Activated CD4-positive, alpha-beta T cell treated with anti-CD3 and anti-CD28 coated beads for 36 hours (primary cell): ENCODE measurements at regions not wholly inside any gene's neighbourhood (a gene's known extent, or its start where the extent isn't known, plus 50 kb on each side); places are given as distances from the start of the nearest gene placed in this dataset.
"Not testable (repeated sequence)": the region's sequence is repeated elsewhere in the genome, so short reads cannot be mapped to it uniquely, and the experiment has no call there.

Experiments
- ATAC-seq: fragments of 200-7000 bp; cut with Tn5 transposase; one replicate; pipeline ENCODE4 v1.10.0; 2021; ENCODE audit warnings: mild to moderate bottlenecking, moderate library complexity
- CTCF ChIA-PET: fragments of 350-600 bp; sonication (Branson Sonifier 250); formaldehyde crosslinking; loops from one replicate; lab custom pipeline; 2021; ENCODE audit warnings: antibody characterized with exemption; lab: Charles Lee
- POLR2A ChIA-PET: fragments of 350-600 bp; sonication (Branson Sonifier 250); formaldehyde crosslinking; loops from one replicate; lab custom pipeline; 2021; ENCODE audit warnings: antibody characterized with exemption, inconsistent platforms; lab: Charles Lee
- DNase-seq: peaks from one replicate; pipeline ENCODE4 v3.0.0-alpha.2; 2020
- H3K27ac Mint-ChIP-seq: one replicate; pipeline ENCODE4 v1.8.0; 2021; ENCODE audit warnings: mixed read lengths
- H3K27me3 Mint-ChIP-seq: one replicate; pipeline ENCODE4 v1.8.0; 2021; ENCODE audit warnings: mixed read lengths
- H3K36me3 Mint-ChIP-seq: one replicate; pipeline ENCODE4 v1.8.0; 2021; ENCODE audit warnings: low read depth, mixed read lengths
- H3K4me1 Mint-ChIP-seq: one replicate; pipeline ENCODE4 v1.8.0; 2021; ENCODE audit warnings: mixed read lengths
- H3K4me3 Mint-ChIP-seq: one replicate; pipeline ENCODE4 v1.8.0; 2021; ENCODE audit warnings: mild to moderate bottlenecking, moderate library complexity, mixed read lengths
- H3K9me3 Mint-ChIP-seq: one replicate; pipeline ENCODE4 v1.8.0; 2021; ENCODE audit warnings: low read depth, mixed read lengths
- intact Hi-C, 2 experiments: fragments of 100-400 bp; cut with DNase I in 1 of 2; cut with micrococcal nuclease in 1 of 2; formaldehyde crosslinking; loops; one replicate each; pipeline versions ENCODE4 v1.14.2 to v1.15.1; 2022 to 2024; cut with DNase I, micrococcal nuclease

DNA sequence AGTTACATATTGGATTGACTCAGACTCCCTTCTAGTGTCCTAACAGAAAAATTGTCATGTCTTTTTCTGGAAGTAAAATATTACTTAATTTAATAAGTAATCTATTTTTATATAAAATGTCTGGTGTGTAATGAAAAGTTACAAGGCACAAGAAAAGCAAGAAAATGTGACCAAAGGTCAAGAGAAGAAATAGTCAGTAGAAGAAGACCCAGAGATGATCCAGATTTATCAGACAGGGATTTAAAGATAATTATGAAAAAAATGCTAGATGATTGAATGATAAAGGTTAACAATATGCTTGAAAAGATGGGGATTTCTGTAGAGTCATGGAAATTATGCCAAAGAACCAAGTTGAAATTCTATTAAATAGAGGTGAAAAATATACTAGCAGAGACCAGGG lies 87.8 kb downstream of the SYT15B start:
- DNase-seq, H3K27ac Mint-ChIP-seq, H3K4me1 Mint-ChIP-seq, intact Hi-C loops, ATAC-seq, H3K4me3 Mint-ChIP-seq, H3K36me3 Mint-ChIP-seq, H3K9me3 Mint-ChIP-seq, CTCF ChIA-PET, H3K27me3 Mint-ChIP-seq, POLR2A ChIA-PET: not testable (repeated sequence)

DNA sequence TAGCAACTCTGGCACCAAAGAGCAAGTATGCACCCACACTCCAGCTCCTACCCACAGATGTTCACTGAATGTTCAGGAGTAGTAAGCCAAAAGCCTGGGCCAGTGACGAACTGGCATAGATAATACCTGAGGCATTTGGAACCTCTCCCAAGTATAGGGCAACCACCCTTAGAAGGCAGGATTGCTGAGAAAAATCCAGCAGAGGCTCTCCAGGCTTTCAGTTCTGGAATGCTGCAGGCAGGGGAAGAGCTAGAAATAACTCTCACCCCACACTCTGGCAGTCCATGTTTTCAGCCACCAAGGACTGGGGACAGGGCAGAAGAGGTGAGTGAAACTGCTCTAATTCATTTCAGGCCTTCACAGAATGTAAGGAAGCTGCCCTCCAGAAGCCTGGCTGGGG lies 90.3 kb downstream of the SYT15B start:
- H3K9me3 Mint-ChIP-seq, POLR2A ChIA-PET, DNase-seq, H3K27me3 Mint-ChIP-seq, H3K4me3 Mint-ChIP-seq, intact Hi-C loops, H3K36me3 Mint-ChIP-seq, ATAC-seq, CTCF ChIA-PET, H3K27ac Mint-ChIP-seq, H3K4me1 Mint-ChIP-seq: not testable (repeated sequence)

DNA sequence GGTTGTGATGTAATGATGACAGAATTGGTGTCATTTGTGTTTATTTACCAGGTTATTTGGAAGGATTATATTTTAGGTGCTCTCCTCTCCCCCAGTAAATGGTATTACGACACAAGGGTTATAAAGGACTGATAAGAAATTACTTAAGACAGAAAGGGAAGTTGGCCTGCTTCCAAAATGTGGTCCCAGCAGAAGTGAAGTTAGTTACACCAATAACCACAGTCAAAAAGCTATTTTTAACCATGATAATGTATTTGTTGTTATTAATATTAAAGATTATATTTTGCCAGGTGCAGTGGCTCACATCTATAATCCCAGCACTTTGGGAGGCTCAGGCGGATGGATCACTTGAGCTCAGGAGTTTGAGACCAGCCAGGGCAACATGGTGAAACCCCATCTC lies 92.5 kb downstream of the SYT15B start:
- POLR2A ChIA-PET, H3K36me3 Mint-ChIP-seq, intact Hi-C loops, H3K27ac Mint-ChIP-seq, H3K27me3 Mint-ChIP-seq, H3K4me1 Mint-ChIP-seq, H3K9me3 Mint-ChIP-seq, DNase-seq, CTCF ChIA-PET, H3K4me3 Mint-ChIP-seq, ATAC-seq: not testable (repeated sequence)

DNA sequence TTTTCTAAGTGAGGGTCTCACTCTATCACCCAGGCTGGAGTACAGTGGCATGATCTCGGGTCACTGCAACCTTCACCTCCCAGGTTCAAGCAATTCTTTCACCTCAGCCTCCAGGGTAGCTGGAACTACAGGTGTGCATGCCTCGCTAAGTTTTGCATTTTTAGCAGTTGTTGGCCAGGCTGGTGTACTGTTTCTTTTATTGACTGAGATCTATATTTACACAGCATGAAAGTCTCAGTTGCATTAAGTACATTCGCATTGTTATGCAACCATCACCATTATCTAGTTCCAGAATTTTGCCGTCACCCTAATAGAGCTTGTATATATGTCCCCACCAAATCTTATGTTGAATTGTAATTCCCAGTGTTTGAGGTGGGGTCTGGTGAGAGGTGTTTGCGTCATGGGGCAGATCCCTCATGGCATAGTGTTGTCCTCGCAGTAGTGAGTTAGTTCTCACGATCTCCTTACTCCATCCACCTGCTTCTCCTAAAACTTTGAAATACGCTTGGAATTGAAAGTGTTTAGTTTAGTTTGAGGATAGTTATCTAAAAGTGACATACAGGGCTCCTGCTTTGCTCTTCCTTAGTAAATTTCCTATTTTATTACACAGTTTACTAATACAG lies 101.3 kb downstream of the SYT15B start:
- intact Hi-C loops, H3K9me3 Mint-ChIP-seq, H3K27ac Mint-ChIP-seq, ATAC-seq, H3K4me1 Mint-ChIP-seq, CTCF ChIA-PET, H3K4me3 Mint-ChIP-seq, H3K36me3 Mint-ChIP-seq, H3K27me3 Mint-ChIP-seq, DNase-seq, POLR2A ChIA-PET: not testable (repeated sequence)

DNA sequence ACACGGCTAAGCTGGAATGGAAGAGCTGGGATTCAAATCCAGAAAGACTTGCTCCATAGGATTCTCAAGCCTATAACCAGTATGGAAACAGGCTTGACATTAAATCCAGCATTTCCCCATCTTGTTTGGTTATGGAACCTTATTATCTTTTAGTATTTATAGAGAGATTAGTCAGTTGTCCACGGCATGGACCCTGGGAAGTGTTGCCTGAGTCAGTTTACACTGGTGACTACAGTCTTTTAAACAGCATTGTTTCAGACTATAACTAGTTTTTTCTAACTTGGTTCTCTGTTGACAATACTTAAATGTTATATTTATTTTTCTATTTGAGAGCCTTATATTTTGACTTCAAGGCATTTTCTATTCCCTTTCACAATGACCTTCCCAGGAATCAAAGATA lies 106.7 kb downstream of the SYT15B start:
- CTCF ChIA-PET, POLR2A ChIA-PET, H3K27me3 Mint-ChIP-seq, H3K27ac Mint-ChIP-seq, ATAC-seq, intact Hi-C loops, H3K9me3 Mint-ChIP-seq, DNase-seq, H3K4me1 Mint-ChIP-seq, H3K4me3 Mint-ChIP-seq, H3K36me3 Mint-ChIP-seq: not testable (repeated sequence)

DNA sequence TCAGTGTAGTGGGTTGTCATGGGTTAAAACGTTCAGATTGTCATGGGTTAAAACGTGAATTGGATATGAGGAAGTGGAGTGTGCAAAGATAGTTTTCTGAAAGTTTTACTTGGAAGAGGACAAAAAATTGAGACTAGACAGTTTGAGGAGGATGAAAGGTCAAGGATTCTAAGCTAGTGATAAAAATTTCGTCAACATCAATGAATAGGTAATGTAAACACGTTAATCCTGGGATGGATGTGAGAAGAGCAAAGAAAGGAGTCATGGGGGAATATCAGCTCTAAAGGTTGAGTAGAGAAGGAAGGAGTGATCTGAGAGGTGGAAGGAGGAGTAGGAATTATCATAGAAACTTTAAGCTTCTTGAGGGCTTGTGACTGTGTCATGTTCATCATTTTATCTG lies 109.2 kb downstream of the SYT15B start:
- POLR2A ChIA-PET, H3K27me3 Mint-ChIP-seq, ATAC-seq: not testable (repeated sequence)

DNA sequence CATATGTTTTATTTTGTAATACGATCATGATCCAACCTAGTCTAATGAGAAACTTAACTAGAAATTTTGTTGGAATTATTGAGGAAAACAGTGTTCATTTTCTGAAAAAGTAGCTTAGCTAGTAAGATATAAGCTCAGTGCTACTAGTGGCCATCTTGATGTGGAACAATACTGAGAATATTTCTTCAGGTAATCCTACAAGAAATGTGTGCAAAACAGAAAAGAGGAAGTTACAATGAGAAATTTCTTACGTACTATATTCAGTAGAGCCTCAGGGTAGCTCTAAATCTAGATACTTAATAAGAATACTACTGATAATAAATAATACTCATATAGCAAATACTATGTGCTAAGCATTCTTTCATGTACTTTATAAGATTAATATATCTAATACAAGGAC lies 114.8 kb downstream of the SYT15B start:
- H3K9me3 Mint-ChIP-seq, H3K4me1 Mint-ChIP-seq, H3K27ac Mint-ChIP-seq, H3K36me3 Mint-ChIP-seq, DNase-seq, ATAC-seq, H3K27me3 Mint-ChIP-seq, intact Hi-C loops, H3K4me3 Mint-ChIP-seq, CTCF ChIA-PET, POLR2A ChIA-PET: not testable (repeated sequence)

More for the DNA sequence above, 109.2 kb downstream of the SYT15B start:
- H3K9me3 Mint-ChIP-seq, H3K27ac Mint-ChIP-seq, H3K4me1 Mint-ChIP-seq, CTCF ChIA-PET, H3K4me3 Mint-ChIP-seq, intact Hi-C loops, DNase-seq, H3K36me3 Mint-ChIP-seq: not testable (repeated sequence)

DNA sequence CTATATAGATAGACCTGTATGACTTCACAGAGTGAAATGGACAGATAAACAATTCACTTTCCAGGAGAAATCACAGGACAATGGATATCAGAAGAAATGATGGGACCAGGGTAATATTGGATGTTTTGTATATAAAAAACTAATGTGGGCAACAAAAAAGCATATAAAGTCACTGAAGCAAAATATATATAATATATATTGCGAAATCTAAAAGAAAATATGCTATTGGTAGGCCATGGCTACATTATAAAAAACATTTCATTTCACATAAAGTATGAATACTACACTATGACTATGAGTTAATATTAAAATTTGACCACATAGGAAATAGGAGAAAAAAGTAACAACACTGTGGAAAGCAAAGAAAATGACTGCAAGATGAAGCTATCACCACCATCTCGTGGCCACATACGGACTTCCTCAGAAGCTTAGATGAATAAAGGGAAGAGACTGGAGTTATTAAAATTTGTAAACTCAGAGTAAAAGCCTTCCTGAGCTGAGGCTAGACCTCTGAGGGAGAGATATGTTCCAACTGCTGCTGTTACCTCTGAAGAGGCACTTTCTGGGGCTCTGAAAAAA lies 115.8 kb downstream of the SYT15B start:
- H3K36me3 Mint-ChIP-seq, ATAC-seq, H3K4me1 Mint-ChIP-seq, DNase-seq, H3K27ac Mint-ChIP-seq, H3K9me3 Mint-ChIP-seq, POLR2A ChIA-PET, H3K27me3 Mint-ChIP-seq, intact Hi-C loops, H3K4me3 Mint-ChIP-seq, CTCF ChIA-PET: not testable (repeated sequence)

DNA sequence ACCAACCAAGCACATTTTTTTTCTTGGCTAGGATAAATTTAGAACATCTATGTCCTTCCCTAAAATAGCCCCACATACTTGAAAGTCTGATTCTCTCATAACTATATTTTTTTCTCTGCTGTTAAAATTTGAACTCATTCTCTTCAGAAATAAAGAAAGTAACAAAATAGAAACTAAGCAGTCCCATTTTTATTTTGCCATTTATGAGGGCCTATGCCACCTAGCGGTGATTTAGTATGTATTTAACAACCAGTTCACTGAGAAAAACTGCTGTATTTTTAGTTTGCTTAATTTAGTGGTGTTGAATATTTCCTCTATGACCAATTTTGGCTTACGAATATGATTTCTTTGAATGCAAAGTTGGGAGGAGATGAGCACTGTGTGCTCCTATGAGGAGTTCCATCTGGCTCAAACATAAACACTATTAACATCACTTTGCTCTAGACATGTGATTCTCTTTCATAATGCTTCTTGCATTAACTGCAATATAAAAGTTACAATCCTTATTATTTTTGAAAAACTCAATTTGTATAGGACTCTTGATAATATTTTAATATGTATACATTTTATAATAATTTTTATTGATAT lies 116.6 kb downstream of the SYT15B start:
- H3K4me3 Mint-ChIP-seq, H3K27me3 Mint-ChIP-seq, intact Hi-C loops, H3K9me3 Mint-ChIP-seq, CTCF ChIA-PET, H3K27ac Mint-ChIP-seq, H3K36me3 Mint-ChIP-seq, POLR2A ChIA-PET, H3K4me1 Mint-ChIP-seq: not testable (repeated sequence)
- DNase-seq (peak; percentile 27), ATAC-seq (peak; percentile 39)

DNA sequence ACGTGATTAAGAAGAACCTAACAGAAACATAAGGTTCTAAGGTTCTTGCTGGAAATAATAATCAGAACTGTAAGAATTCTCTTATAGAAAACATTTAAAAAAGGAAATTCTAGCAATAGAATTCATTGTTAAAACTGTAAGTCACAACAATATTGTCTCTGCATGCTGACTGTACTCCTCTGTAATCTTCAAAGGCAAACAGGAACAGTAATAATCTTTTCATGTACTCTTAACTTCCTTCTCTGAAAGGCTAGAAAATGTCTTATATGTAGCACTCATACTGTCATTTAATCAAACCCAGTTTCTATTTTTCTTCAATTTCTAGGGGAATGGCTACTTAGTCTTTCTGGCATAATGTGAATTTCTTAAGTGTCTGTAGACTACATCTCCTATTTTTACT lies 103.5 kb upstream of the AGAP9 start:
- H3K4me1 Mint-ChIP-seq, CTCF ChIA-PET, H3K27ac Mint-ChIP-seq, ATAC-seq, POLR2A ChIA-PET, H3K9me3 Mint-ChIP-seq, H3K4me3 Mint-ChIP-seq, intact Hi-C loops, DNase-seq, H3K36me3 Mint-ChIP-seq, H3K27me3 Mint-ChIP-seq: not testable (repeated sequence)

DNA sequence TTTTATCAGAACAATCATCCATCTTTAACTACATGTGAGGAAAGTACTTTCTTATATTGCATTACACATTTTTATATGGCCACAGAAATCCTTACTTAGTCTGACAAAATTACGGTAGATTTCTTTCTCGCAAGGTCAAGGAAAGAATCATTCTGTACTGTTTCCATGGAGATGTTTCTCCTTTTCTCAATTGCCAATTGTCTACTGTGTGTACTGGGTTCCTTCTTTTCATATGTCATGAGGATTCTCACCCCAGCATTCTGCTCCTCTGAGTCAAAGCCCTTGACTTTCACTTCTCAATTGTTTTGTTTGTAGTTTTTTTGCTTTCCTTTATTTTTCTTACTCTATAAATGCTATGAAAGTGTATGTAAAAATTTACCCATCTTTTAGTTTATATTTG lies 99.3 kb upstream of the AGAP9 start:
- DNase-seq, CTCF ChIA-PET, H3K9me3 Mint-ChIP-seq, H3K4me1 Mint-ChIP-seq, H3K27me3 Mint-ChIP-seq, H3K36me3 Mint-ChIP-seq, ATAC-seq, POLR2A ChIA-PET, H3K27ac Mint-ChIP-seq, intact Hi-C loops, H3K4me3 Mint-ChIP-seq: not testable (repeated sequence)

DNA sequence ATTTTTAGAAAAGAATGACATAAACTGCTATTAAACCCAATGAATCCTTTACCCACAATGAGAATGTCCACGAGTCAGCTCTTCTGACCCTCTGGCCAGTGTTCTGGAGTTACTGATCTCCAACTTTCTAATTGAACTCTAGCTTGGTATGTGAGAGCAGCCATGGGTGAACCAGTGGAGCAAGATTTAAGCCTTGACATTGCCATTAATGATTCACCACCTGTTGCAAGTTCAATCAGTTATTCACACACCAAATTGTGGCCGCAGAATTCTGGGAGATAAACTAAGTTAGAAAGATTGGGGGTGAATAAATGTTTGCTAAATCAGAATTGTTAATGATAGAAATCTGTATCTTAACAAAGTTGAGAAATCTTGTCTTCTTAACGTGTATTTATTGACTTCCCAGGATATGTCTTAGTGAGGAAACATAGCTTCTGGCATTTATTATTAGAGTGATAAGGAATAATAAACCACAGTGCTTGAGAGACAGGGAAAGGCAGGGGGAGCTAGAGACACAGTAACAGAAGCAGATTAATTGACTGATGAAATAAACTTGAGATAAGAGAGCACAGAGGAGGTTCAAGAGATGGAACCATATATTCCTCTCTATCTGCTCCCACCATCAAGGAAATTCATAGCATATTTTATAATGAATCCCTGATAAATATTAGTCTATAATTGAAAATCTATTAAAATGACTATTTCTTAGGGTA lies 96.0 kb upstream of the AGAP9 start:
- H3K27ac Mint-ChIP-seq, ATAC-seq, H3K27me3 Mint-ChIP-seq, H3K4me1 Mint-ChIP-seq, H3K4me3 Mint-ChIP-seq, intact Hi-C loops, POLR2A ChIA-PET, CTCF ChIA-PET, H3K9me3 Mint-ChIP-seq, H3K36me3 Mint-ChIP-seq: not testable (repeated sequence)
- DNase-seq = peak; percentile 3
